ENCODE measurements at regions not wholly inside any gene's neighbourhood (a gene's known extent, or its start where the extent isn't known, plus 50 kb on each side); places are given as distances from the start of the nearest gene placed in this dataset.
A peak's percentile ranks its signal among the peaks of the same experiment; 100 is the strongest.
"Not testable (repeated sequence)": the region's sequence is repeated elsewhere in the genome, so short reads cannot be mapped to it uniquely, and the experiment has no call there.

GRCh38 chr10:4398602-4399001 is 427.4 kb upstream of the AKR1E2 start:
- FAIRE-seq (no peak), DNase-seq (ENCODE audit: low spot score) (no peak)

DNA sequence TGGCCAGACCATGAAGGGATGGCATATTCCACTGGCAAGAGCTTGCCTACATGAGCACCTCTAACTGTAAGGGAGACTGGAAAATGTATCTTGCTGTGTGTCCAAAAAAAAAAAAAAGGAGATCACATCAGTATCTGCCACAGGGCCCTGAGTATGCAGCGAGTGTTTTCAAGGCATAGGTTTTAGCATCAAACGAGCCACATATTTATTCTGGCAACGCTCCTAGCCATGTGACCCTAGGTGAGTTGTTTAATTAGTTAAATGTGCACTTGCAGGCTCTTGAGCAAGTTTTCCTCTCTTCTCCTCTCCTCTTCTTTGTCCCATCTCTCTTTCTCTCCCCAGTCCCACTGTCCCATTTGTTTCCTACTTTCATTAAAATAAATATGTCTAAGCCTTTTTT is 428.7 kb upstream of the AKR1E2 start:
- DNase-seq (ENCODE audit: low spot score) (no peak), FAIRE-seq (no peak)

- no peak for DNase-seq (ENCODE audit: low spot score)
- FAIRE-seq, result no peak
These were observed 429.4 kb upstream of the AKR1E2 start for GRCh38 chr10:4396401-4397283.

- DNase-seq (ENCODE audit: low spot score) (no peak), FAIRE-seq (no peak)
These were observed 430.3 kb upstream of the AKR1E2 start for GRCh38 chr10:4395731-4396130.

DNA sequence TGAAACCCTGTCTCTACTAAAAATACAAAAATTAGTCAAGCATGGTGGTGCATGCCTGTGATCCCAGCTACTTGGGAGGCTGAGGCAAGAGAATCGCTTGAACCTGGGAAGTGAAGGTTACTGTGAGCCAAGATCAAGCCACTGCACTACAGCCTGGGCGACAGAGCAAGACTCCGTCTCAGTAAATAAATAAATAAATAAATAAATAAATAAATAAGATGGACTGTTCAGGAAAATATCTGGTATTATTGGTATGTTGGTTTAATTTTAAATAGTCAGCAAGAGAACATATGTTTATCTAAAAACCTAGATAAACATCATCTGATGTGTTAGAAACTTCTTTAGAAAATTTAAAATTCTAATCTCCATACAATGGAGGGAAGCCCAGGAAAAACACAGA is 431.6 kb upstream of the AKR1E2 start:
- FAIRE-seq; DNase-seq (ENCODE audit: low spot score): not testable (repeated sequence)

- FAIRE-seq, result no peak
These were observed 434.3 kb upstream of the AKR1E2 start for GRCh38 chr10:4391683-4392082.

DNA sequence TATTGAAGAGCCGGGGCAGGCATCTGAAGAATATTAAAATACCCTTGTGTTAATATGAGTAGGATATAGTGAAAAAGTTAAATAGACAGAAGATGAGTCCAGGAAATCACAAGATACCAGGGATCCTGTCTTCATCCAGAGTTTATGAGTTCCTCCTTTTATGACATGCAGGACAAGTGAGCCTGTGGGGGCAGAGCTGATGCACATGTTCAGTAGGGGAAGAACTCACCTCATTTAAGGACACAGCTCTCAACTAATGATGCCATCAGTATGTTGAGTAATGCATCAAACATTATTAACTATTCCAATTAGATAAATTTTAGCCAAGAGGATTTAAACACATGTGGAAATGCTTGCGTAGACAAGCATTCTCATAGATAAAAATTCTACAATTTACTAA is 435.8 kb upstream of the AKR1E2 start:
- FAIRE-seq, result no peak
- no peak for DNase-seq (ENCODE audit: low spot score)

More at GRCh38 chr10:4391683-4392082, 434.3 kb upstream of the AKR1E2 start:
- no peak for DNase-seq (ENCODE audit: low spot score)

DNA sequence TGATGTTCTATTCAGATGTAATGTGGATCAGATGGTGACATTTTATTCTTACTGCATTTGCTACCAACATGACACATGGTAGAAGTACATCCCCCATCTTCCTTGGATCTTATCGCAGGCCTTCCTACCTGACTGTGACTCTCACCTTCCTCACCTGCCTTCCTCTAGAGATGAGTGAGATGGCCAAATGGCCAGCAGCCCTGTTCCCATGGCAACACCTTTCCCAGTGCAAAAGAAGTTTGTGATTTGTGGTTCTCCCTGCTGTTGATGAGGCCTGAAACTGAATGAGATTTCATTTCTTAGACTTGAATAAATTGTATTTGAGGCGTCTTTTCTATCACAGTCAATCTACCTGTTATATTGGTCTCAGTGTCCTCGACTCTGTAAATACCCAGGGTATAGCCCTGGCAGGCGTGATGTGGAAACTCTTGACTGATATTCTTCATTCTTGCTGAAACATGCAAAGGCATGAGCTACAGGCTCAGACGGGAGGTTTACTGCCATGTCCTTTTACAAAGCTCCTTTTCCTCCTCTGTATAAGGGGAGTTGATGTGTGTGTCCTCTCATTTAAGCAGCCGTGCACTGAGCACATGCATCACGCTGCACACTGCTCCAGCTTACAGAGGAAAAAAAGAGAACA is 440.7 kb upstream of the AKR1E2 start:
- FAIRE-seq (no peak), DNase-seq (ENCODE audit: low spot score) (no peak)

- FAIRE-seq (no peak), DNase-seq (ENCODE audit: low spot score) (no peak)
These were observed 441.8 kb upstream of the AKR1E2 start for GRCh38 chr10:4384245-4384644.

DNA sequence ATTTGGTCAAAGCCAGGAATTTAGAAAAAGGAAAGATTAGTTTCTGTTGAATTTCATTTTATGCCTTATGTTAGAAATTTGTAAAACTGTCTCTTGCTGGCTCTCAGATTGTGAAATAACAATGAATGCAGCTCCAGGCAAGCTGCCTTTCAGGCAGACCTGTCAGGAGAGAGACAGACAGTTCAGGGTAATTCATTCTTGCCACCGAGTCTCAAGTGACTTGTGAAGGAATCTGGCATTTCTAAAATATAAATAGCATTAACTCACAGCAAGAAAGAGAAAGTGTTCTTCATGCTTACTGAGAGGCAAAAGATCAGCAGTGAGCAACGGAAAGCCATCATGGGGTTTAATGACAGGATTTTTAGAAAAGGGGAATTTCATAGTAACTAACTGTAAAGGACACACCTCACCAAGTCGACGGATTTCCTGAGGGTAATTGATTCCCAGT is 442.3 kb upstream of the AKR1E2 start:
- FAIRE-seq, result no peak
- DNase-seq (ENCODE audit: low spot score), result no peak

DNA sequence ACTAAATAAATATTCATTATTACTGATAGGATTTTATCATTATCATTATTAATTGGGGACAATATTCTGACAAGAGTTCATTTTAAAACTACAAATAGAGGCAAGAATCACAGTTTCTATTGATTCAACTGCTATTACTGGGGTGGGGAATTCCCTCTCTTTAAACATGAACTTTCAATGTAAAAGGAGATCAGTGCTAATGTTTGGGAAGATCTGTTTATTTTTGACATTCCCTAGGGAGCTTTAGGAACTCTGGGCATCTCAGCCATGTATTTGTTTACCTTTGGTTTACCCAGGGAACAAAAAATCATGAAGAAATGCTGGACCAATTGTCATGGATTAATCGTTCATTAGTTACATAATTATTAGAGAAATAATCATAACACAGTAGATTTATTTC is 443.2 kb upstream of the AKR1E2 start:
- FAIRE-seq, result no peak
- DNase-seq (ENCODE audit: low spot score), result no peak

- DNase-seq (ENCODE audit: low spot score) (no peak), FAIRE-seq (no peak)
These were observed 452.4 kb upstream of the AKR1E2 start for GRCh38 chr10:4373612-4374011.

DNA sequence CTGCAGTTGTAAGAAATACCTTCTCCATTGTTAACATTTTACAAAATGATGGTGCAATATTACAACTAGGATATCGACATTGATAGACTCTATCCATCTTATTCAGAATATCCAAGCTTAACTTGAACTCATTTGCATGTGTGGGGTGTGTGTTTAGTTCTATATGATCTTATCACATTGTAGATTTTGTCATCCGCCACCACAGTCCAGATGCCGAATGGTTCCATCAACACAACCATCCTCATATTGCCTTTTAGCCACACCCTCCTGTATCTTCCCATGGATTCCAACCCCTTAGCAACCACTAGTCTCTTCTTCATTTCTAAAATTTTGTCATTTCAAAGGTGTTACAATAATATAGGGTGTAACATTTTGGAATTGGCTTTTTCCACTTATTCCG is 452.9 kb upstream of the AKR1E2 start:
- FAIRE-seq (no peak), DNase-seq (ENCODE audit: low spot score) (no peak)

DNA sequence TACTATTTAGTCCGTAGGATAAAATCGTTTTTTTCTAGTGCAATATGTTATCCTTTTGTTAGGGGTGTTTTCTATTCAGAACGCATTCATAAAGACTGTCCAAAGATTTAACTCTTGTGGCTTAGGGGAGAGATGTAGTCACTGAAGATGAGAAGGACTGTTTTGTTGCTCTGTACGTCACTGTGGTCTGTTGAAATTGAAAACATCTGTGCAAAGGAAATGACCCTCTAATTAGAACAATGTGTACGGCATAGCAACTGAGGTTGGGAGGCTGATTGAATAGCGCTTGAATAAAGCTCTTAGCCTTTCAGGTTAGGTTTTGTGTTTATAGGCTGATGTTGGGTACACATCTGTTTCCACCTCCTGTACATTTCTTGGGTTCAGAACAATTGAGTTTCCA is 453.4 kb upstream of the AKR1E2 start:
- DNase-seq (ENCODE audit: low spot score) (no peak), FAIRE-seq (no peak)

- no peak for FAIRE-seq
- no peak for DNase-seq (ENCODE audit: low spot score)
These were observed 454.2 kb upstream of the AKR1E2 start for GRCh38 chr10:4371691-4372295.

GRCh38 chr10:4370376-4370775 is 455.6 kb upstream of the AKR1E2 start:
- FAIRE-seq, result no peak

DNA sequence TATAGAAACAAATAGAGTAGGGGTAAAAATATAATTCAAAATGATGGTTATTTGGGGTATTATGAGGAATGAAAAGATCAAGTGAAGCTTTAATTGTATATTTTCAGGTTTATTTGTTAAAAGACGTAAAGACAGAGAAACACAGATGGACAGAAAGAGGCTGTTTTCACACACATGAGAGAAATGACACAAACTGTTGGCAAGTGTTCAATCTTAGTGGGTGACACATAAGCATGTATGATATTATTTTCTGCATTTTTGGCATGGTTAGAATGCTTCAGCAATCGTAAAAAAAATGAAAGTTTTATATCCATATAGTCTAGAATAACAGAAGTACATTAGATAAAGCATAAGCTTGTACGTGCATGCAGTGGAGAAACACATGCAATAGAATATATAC is 464.4 kb upstream of the AKR1E2 start:
- DNase-seq (ENCODE audit: low spot score) (no peak), FAIRE-seq (no peak)

More at GRCh38 chr10:4370376-4370775, 455.6 kb upstream of the AKR1E2 start:
- no peak for DNase-seq (ENCODE audit: low spot score)

DNA sequence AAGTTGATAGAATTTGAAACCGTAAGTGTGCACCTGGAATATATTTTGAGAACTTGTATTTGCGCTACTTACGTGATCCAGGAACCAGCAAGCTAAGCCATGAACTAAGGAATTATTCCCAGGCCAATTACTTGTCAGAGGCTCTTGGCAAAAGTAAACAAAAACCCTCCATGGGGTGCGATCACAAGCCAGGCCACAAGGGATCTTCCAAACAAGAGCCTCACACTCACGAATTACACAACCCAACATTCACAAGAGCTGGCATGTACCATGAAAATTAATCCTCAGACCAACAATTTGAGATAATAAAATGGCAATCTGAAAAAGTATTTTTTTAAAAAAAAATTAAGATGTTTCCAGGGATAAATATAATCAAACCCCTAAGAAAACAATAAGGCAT is 467.0 kb upstream of the AKR1E2 start:
- FAIRE-seq (no peak), DNase-seq (ENCODE audit: low spot score) (no peak)

GRCh38 chr10:4357911-4358310 is 468.1 kb upstream of the AKR1E2 start:
- no peak for DNase-seq (ENCODE audit: low spot score)
- no peak for FAIRE-seq

GRCh38 chr10:4355350-4355749 is 470.7 kb upstream of the AKR1E2 start:
- FAIRE-seq (no peak), DNase-seq (ENCODE audit: low spot score) (no peak)

GRCh38 chr10:4354382-4354812 is 471.6 kb upstream of the AKR1E2 start:
- DNase-seq (ENCODE audit: low spot score) (peak; percentile 88), FAIRE-seq (peak; percentile 92)

DNA sequence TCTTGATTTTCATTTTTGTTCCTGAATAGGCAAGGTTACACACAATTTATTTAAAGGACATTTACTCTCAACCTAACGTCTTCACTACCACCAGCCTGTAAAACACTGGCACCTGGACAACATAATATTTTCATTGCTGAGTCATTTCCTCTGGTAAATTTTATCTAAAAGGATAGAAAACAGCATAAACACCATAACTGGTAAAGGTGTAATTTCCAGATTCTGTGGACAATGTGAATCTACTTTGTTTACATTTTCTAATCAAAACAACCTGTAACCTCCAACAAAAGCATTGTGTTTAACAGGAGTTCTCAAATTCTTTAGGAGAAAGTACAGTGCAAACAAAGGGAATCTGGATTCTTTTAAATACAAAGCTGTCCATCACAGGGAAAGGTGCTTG is 472.0 kb upstream of the AKR1E2 start:
- DNase-seq (ENCODE audit: low spot score) (peak; percentile 71), FAIRE-seq (no peak)
